ENCODE measurements at regions not wholly inside any gene's neighbourhood (a gene's known extent, or its start where the extent isn't known, plus 50 kb on each side); places are given as distances from the start of the nearest gene placed in this dataset.

GRCh38 chr22:49582181-49582580 is 245.5 kb downstream of the BRD1 start:
- no peak for DNase-seq

- DNase-seq = no peak
Observed at GRCh38 chr22:49580024-49580423, 247.6 kb downstream of the BRD1 start.

GRCh38 chr22:49577168-49578060 is 250.3 kb downstream of the BRD1 start:
- no peak for DNase-seq

GRCh38 chr22:49576241-49577141 is 251.2 kb downstream of the BRD1 start:
- no peak for DNase-seq

- no peak for DNase-seq
Observed at GRCh38 chr22:49575703-49576081, 252.0 kb downstream of the BRD1 start.

- DNase-seq = no peak
Observed at GRCh38 chr22:49574881-49575702, 252.6 kb downstream of the BRD1 start.

GRCh38 chr22:49574205-49574880 is 253.3 kb downstream of the BRD1 start:
- no peak for DNase-seq

GRCh38 chr22:49573109-49573765 is 254.4 kb downstream of the BRD1 start:
- DNase-seq = no peak

GRCh38 chr22:49571326-49571725 is 256.3 kb downstream of the BRD1 start:
- DNase-seq = no peak

GRCh38 chr22:49570032-49570848 is 257.4 kb downstream of the BRD1 start:
- no peak for DNase-seq

GRCh38 chr22:49569286-49570031 is 258.2 kb downstream of the BRD1 start:
- no peak for DNase-seq

- DNase-seq = no peak
Observed at GRCh38 chr22:49568751-49569285, 258.9 kb downstream of the BRD1 start.

GRCh38 chr22:49567899-49568750 is 259.5 kb downstream of the BRD1 start:
- no peak for DNase-seq

GRCh38 chr22:49566693-49567092 is 261.0 kb downstream of the BRD1 start:
- no peak for DNase-seq

GRCh38 chr22:49566141-49566541 is 261.5 kb downstream of the BRD1 start:
- DNase-seq = no peak

GRCh38 chr22:49565516-49565855 is 262.2 kb downstream of the BRD1 start:
- DNase-seq = no peak

GRCh38 chr22:49564666-49565515 is 262.8 kb downstream of the BRD1 start:
- no peak for DNase-seq

GRCh38 chr22:49564054-49564453 is 263.6 kb downstream of the BRD1 start:
- no peak for DNase-seq
